HG03060 (cell line): ENCODE measurements at regions not wholly inside any gene's neighbourhood (a gene's known extent, or its start where the extent isn't known, plus 50 kb on each side); places are given as distances from the start of the nearest gene placed in this dataset.

ENCODE experiments used
- ATAC-seq: cut with Tn5 transposase; IDR thresholded peaks from one replicate; pipeline ENCODE4 v1.9.1; 2021; ENCODE audit warnings: low read depth, moderate number of reproducible peaks; ENCODE audit not compliant: unreplicated experiment

GRCh38 chr10:78812571-78813318 lies 256.0 kb upstream of the ZMIZ1 start:
- no peak for ATAC-seq

GRCh38 chr10:78813526-78813925 lies 255.2 kb upstream of the ZMIZ1 start:
- no peak for ATAC-seq

GRCh38 chr10:78813998-78814399 lies 254.8 kb upstream of the ZMIZ1 start:
- ATAC-seq = no peak

- ATAC-seq = no peak
Observed at GRCh38 chr10:78814407-78814806, 254.4 kb upstream of the ZMIZ1 start.

DNA sequence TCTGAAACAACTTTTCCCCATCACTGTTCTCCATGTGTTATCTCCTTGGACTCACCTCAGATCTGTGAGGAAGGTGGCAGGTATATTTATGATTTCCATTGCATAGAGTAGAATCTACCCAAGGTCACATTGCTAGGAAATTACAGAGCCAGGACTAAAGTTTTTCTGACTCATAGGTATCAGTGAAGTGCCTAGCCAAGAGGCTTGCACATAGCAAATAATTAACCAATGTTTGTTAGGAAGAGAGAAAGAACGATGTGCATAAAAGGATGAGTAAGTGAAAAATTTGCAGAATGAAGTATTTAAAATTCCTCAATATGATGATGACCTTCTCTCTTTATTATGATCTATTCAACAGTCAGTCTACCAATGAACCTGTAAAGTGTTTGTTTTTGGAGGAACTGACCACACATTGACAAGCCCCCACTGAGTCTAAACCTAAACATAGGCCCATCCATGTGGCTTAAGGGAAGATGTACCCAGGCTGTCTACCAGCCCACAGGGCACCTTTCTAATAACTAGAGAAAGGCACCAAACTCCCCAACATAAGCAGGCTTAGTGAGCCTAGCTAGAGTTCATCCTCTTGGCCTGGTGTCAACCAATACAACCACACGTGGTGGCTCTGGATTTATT lies 252.9 kb upstream of the ZMIZ1 start:
- no peak for ATAC-seq

DNA sequence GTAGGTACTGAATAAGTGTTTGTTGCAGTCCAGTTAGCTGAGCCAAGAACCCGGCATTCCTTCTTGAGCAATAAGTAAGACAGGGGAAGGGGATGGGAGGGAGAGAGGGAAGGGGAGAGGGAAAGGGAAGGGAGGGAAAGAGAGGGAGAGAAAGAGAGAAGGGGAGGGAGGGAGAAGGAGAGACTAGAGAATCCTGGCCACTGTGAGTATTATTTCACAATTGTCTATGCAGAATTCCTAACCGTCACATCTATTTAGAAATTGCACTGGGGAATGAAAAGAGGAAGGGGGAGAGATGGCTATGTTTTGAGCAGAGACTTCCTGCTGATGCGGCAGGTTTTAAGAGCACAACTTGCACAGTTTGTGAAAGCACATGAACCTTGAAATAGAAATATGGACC lies 251.4 kb upstream of the ZMIZ1 start:
- ATAC-seq = no peak

DNA sequence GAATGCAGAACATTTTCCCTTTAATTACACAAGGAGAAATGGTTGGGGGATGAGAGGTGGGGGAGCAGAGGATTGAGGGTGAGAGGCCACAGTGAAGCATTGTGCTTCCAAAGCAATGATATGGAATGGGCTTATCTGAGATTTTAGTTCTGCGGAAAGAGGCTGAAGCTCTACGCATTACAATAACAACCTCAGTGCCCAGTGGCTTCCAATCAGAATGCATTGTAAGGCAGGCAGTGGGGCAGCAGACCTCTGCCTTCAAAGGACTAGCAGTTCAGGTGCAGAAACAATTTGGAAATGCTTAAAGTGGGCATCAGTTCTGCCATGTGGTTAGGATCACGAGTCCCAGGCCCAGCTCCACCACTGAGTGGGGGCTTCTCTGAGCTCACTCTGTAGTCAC lies 251.0 kb upstream of the ZMIZ1 start:
- no peak for ATAC-seq

- ATAC-seq = no peak
Observed at GRCh38 chr10:78819361-78820006, 249.3 kb upstream of the ZMIZ1 start.

DNA sequence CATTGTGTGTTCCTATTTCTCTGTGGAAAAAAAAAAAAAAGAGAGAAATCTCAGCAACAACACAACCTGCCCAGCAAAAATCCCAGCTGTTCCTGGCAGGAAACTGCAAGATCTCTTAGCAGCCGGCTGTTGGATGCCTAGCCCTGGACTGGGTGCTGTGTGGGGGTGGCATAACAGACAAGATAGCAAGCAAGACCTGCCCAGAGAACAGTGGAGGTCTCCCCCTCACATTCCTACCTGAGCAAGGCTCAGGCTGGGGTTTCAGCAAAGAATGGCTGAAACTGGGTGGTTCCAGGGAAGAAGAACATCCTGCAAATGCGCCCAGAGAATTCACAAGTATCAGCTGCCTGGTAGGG lies 248.8 kb upstream of the ZMIZ1 start:
- no peak for ATAC-seq

GRCh38 chr10:78821052-78821451 lies 247.7 kb upstream of the ZMIZ1 start:
- ATAC-seq = no peak

- ATAC-seq = no peak
Observed at GRCh38 chr10:78828647-78829539, 239.9 kb upstream of the ZMIZ1 start.

- no peak for ATAC-seq
Observed at GRCh38 chr10:78829565-78829964, 239.2 kb upstream of the ZMIZ1 start.

- no peak for ATAC-seq
Observed at GRCh38 chr10:78830062-78830975, 238.4 kb upstream of the ZMIZ1 start.

DNA sequence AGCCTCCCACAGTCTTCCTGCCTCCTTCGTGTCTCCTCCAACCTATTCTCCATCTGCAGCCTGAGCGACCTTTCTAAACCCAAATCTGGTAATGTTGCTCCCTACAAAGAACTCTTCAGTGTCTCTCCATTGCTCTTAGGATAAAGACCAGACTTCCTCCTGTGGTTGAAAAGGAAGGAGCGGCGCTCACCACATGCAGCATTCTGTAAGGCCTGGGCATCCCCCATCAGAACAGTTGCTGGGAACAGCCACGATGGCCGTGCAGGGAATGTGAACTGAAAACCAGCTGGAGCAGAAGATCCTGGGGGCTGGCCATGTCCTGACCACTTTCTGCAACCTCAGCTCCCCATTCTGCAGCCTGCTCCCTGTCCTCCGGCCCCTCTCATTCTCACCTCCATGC lies 237.8 kb upstream of the ZMIZ1 start:
- no peak for ATAC-seq

- no peak for ATAC-seq
Observed at GRCh38 chr10:78831461-78831860, 237.3 kb upstream of the ZMIZ1 start.

DNA sequence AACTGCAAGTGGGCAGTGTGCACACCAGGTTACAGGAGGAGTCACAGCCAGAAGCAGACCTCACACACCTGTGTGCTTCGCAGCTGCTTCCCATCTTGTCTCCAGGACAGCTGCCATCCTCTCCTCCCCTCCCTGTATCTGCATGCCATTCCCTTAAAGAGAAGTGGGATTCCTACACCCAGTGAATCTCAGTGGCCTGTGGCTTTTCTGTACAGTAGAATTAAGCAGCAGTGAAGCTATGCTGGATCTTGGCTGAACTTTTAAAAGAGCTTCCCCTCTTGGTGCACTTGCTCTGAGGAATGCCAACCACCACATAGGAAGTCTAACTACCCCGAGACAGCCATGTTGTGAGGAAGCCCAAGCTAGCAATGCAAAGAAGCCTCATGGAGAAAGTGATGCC lies 236.5 kb upstream of the ZMIZ1 start:
- no peak for ATAC-seq

GRCh38 chr10:78838141-78838657 lies 230.6 kb upstream of the ZMIZ1 start:
- no peak for ATAC-seq

DNA sequence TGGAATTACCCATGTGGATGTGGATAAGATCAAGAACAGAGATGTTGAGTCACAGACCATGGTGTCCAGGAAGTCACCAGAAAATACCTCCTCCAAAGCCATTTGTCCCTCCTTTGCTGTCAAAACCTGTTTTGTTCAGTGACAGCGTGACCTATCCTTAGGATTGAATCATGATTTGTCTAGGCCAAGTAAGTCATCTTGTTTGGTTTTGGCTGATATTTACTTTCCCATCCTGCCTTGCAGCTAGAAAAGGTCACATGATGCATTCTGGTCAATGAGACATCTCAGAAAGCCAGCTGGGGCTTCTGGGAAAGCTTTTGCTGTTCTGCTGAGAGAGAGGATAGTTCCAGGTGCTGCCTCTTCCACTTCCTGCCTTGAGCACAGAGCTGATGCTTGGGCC lies 225.3 kb upstream of the ZMIZ1 start:
- ATAC-seq = no peak

- ATAC-seq = no peak
Observed at GRCh38 chr10:78844960-78845607, 223.7 kb upstream of the ZMIZ1 start.
